Lower leg skin (tissue), 4 donors: ENCODE measurements at regions not wholly inside any gene's neighbourhood (a gene's known extent, or its start where the extent isn't known, plus 50 kb on each side); places are given as distances from the start of the nearest gene placed in this dataset.

ENCODE experiments used
- DNase-seq, 2 donors: peaks; one replicate each; pipeline ENCODE4 v3.0.0-alpha.2; 2019; ENCODE audit warnings: low spot score in 2 of 2
- H3K4me3 ChIP-seq: fragments of 200-600 bp; sonication (generic); 2 replicates; pipeline ENCODE4 v1.5.1; 2017; ENCODE audit warnings: mild to moderate bottlenecking, low read depth; ENCODE audit not compliant: poor library complexity, severe bottlenecking
- POLR2A ChIP-seq, 2 donors: fragments of 450-650 bp; IDR thresholded peaks; one replicate each; pipeline ENCODE4 v1.6.1; 2016 to 2017; ENCODE audit warnings: antibody characterized with exemption in 2 of 2, mild to moderate bottlenecking in 1 of 2, moderate library complexity in 1 of 2
- WGBS, 2 donors: methylation state at CpG; one replicate each; pipeline ENCODE4 v1.1.5; 2018; 5-methylcytosine and 5-hydroxymethylcytosine counted together
- intact Hi-C: fragments of 100-400 bp; cut with DNase I; formaldehyde crosslinking; loops from one replicate; pipeline ENCODE4 v1.15.0; 2023; ENCODE audit warnings: low total_unique reads
- TF ChIP-seq, protein P1 (sequence below), 3 donors: fragments of 450-650 bp; IDR thresholded peaks; one replicate each; pipeline ENCODE4 v1.5.1; 2016; ENCODE audit warnings: antibody characterized with exemption in 3 of 3, mild to moderate bottlenecking in 3 of 3, moderate library complexity in 2 of 3

- DNase-seq, result no peak
- no peak overlapping the region for H3K4me3 ChIP-seq
- 82 to 92% methylated on average over 4 of the region's 4 CpGs for WGBS, 2 donors
- intact Hi-C loops, result no loop called here
- TF ChIP-seq, protein P1, sequence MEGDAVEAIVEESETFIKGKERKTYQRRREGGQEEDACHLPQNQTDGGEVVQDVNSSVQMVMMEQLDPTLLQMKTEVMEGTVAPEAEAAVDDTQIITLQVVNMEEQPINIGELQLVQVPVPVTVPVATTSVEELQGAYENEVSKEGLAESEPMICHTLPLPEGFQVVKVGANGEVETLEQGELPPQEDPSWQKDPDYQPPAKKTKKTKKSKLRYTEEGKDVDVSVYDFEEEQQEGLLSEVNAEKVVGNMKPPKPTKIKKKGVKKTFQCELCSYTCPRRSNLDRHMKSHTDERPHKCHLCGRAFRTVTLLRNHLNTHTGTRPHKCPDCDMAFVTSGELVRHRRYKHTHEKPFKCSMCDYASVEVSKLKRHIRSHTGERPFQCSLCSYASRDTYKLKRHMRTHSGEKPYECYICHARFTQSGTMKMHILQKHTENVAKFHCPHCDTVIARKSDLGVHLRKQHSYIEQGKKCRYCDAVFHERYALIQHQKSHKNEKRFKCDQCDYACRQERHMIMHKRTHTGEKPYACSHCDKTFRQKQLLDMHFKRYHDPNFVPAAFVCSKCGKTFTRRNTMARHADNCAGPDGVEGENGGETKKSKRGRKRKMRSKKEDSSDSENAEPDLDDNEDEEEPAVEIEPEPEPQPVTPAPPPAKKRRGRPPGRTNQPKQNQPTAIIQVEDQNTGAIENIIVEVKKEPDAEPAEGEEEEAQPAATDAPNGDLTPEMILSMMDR (IDR thresholded peaks at IDR 0.05), result no peak
- TF ChIP-seq POLR2A (IDR thresholded peaks at IDR 0.05), result no peak
These were observed 136.3 kb downstream of the BCOR start for GRCh38 chrX:39961441-39961840.

GRCh38 chrX:39965051-39965573 lies 132.6 kb downstream of the BCOR start:
- H3K4me3 ChIP-seq, result no peak overlapping the region
- intact Hi-C loops, result no loop called here
- no peak for DNase-seq
- TF ChIP-seq, protein P1 (IDR thresholded peaks at IDR 0.05), result no peak
- no peak for TF ChIP-seq POLR2A (IDR thresholded peaks at IDR 0.05)
- WGBS, 2 donors, result 65 to 100% methylated on average over 1 of the region's 1 CpG

GRCh38 chrX:39966176-39966575 lies 131.6 kb downstream of the BCOR start:
- H3K4me3 ChIP-seq, result no peak overlapping the region
- DNase-seq, result no peak
- WGBS, 2 donors, result 79 to 80% methylated on average over 8 of the region's 8 CpGs
- intact Hi-C loops, result no loop called here
- TF ChIP-seq, protein P1 (IDR thresholded peaks at IDR 0.05), result no peak
- no peak for TF ChIP-seq POLR2A (IDR thresholded peaks at IDR 0.05)

- no peak overlapping the region for H3K4me3 ChIP-seq
- 77 to 86% methylated on average over 4 of the region's 4 CpGs for WGBS, 2 donors
- TF ChIP-seq, protein P1 (IDR thresholded peaks at IDR 0.05), result no peak
- TF ChIP-seq POLR2A (IDR thresholded peaks at IDR 0.05), result no peak
- intact Hi-C loops, result no loop called here
- no peak for DNase-seq
These were observed 130.4 kb downstream of the BCOR start for GRCh38 chrX:39967348-39967747.

GRCh38 chrX:39969099-39969818 lies 128.5 kb downstream of the BCOR start:
- intact Hi-C loops, result no loop called here
- TF ChIP-seq, protein P1 (IDR thresholded peaks at IDR 0.05), result no peak
- no peak for TF ChIP-seq POLR2A (IDR thresholded peaks at IDR 0.05)
- WGBS, 2 donors, result 42 to 53% methylated on average over 11 to 16 of the region's 16 CpGs
- DNase-seq, result no peak
- H3K4me3 ChIP-seq, result no peak overlapping the region
